Upper lobe of right lung (tissue), 1 donor: ENCODE measurements at regions not wholly inside any gene's neighbourhood (a gene's known extent, or its start where the extent isn't known, plus 50 kb on each side); places are given as distances from the start of the nearest gene placed in this dataset.

Experiments
- ATAC-seq: fragments of 200-7000 bp; cut with Tn5 transposase; one replicate; pipeline ENCODE4 v1.9.1; 2020; ENCODE audit warnings: mild to moderate bottlenecking, moderate library complexity
- DNase-seq: peaks from one replicate; pipeline ENCODE4 v3.0.0-alpha.2; 2020
- H3K27ac ChIP-seq: fragments of 200-600 bp; one replicate; pipeline ENCODE4 v1.8.0; 2022
- H3K27me3 ChIP-seq: fragments of 200-600 bp; one replicate; pipeline ENCODE4 v1.8.0; 2022; ENCODE audit warnings: mild to moderate bottlenecking
- H3K36me3 ChIP-seq: fragments of 200-600 bp; one replicate; pipeline ENCODE4 v1.8.0; 2022
- H3K4me1 ChIP-seq: fragments of 200-600 bp; one replicate; pipeline ENCODE4 v1.8.0; 2022
- H3K4me3 ChIP-seq: fragments of 200-600 bp; one replicate; pipeline ENCODE4 v1.8.0; 2022; ENCODE audit warnings: mild to moderate bottlenecking
- H3K9me3 ChIP-seq: fragments of 200-600 bp; one replicate; pipeline ENCODE4 v1.8.0; 2022
- CTCF ChIP-seq: fragments of 200-600 bp; IDR thresholded peaks from one replicate; pipeline ENCODE4 v1.8.0; 2022; ENCODE audit warnings: antibody characterized with exemption
- intact Hi-C: fragments of 100-400 bp; cut with DNase I; formaldehyde crosslinking; loops from one replicate; pipeline ENCODE4 v1.11.0; 2022
- donor health status: DM: no; HTN: yes; CAD: no; lungs with severe emphysema.

DNA sequence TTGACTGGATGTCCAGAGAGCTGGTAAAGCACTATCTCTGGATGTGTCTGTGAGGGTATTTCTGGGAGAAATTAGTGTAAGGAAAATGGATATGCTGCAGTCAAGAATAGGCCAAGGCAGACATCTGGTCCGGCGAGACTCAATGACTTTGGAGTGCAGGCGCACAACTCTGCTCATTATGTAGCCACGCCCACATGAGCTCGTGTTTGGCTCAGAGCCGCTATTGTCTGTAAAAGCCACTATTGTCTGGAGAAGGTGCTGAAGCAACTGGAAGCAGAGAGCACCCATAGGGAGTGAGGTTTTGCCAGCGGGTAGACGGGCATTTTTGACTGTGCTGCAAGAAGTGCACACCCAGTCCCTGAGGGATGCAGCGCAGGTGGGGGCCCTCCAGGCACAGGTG is 305.0 kb upstream of the POU3F2 start:
- intact Hi-C loops = no loop called here
- DNase-seq = no peak
- H3K4me3 ChIP-seq = no peak overlapping the region
- no peaks in the 10 kb centered on the region for H3K9me3 ChIP-seq
- TF ChIP-seq CTCF = no peak
- no peaks in the 10 kb centered on the region for H3K27me3 ChIP-seq
- no peak for ATAC-seq
- H3K36me3 ChIP-seq = no peaks in the 10 kb centered on the region
- H3K4me1 ChIP-seq = no peaks in the 10 kb centered on the region
- H3K27ac ChIP-seq = no peak overlapping the region

- Histone ChIP-seq H3K4me3 (no peak overlapping the region), H3K9me3 (no peaks in the 10 kb centered on the region), H3K27me3 (no peaks in the 10 kb centered on the region), H3K4me1 (no peaks in the 10 kb centered on the region), H3K27ac (no peak overlapping the region), H3K36me3 (no peaks in the 10 kb centered on the region)
- no peak for TF ChIP-seq CTCF
- ATAC-seq (no peak), DNase-seq (no peak)
- intact Hi-C loops = no loop called here
Measured at GRCh38 chr6:98530732-98531131, 303.6 kb upstream of the POU3F2 start.

DNA sequence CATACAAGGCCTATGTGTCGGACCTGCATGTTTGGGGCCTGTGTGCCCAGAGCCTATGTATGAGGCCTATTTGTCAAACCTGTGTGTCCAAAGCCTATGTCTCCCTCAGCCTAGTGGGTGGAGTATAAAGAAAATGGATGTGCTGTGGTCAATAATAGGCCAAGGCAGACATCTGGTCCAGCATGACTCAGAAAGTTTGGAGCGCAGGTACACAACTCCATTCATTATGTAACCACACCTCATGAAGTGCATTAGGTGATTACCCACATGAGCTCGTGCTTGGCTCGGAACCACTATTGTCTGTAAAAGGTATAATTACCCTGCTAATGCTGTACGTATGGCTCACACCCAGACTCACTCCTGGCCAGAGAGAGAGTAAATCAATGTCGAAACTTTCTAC is 302.4 kb upstream of the POU3F2 start:
- Histone ChIP-seq H3K27me3 (no peaks in the 10 kb centered on the region), H3K9me3 (no peaks in the 10 kb centered on the region), H3K27ac (no peak overlapping the region), H3K4me3 (no peak overlapping the region), H3K4me1 (no peaks in the 10 kb centered on the region), H3K36me3 (no peaks in the 10 kb centered on the region)
- intact Hi-C loops = no loop called here
- ATAC-seq = no peak
- DNase-seq = no peak
- TF ChIP-seq CTCF = no peak

GRCh38 chr6:98539741-98540140 is 294.6 kb upstream of the POU3F2 start:
- no peaks in the 10 kb centered on the region for H3K4me1 ChIP-seq

DNA sequence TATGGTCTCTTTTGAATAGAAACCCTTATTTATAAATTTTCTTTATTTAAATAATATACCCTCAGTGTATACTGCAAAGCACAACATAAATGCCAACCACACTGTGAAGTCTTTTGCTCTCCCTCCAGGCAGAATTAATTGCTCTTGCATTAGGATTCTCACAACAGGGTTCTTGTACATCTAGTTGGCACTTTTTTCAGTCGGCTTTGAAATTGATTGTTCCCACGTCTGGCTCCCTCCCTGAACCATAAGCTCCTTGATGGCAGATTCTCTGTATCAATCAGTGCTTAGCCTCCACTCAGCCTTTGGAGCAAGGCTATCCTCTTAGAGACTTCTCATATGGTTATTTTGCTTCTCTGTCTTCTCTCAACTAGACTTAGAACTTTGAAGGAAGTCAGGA is 288.0 kb upstream of the POU3F2 start:
- no peak for TF ChIP-seq CTCF
- no peak for ATAC-seq

More at GRCh38 chr6:98539741-98540140, 294.6 kb upstream of the POU3F2 start:
- ATAC-seq (no peak), DNase-seq (no peak)
- no peaks in the 10 kb centered on the region for H3K9me3 ChIP-seq
- H3K27ac ChIP-seq = no peak overlapping the region
- no peak for TF ChIP-seq CTCF
- intact Hi-C loops = no loop called here
- H3K4me3 ChIP-seq = no peak overlapping the region
- no peaks in the 10 kb centered on the region for H3K36me3 ChIP-seq
- H3K27me3 ChIP-seq = no peaks in the 10 kb centered on the region

DNA sequence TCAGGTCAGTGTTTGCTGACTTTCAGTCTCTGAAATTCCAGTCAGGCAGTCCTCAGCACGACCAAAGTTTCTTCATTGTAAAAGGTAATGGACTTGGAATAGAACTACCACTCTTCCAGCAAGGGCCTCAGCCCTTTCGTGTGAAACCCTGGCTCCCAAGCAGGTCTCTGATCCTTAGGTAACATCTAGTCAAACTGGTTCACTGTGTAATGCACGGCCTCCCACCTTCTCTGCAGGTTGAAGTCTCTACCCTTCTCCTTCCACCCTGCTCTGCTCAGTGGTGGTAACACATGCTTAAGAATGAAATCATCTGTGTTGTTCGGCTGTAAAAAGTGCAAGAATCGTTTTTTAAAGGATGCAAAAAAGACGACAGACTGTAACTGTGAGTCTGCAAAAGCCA is 287.2 kb upstream of the POU3F2 start:
- Histone ChIP-seq H3K27ac (no peak overlapping the region), H3K4me3 (no peak overlapping the region), H3K9me3 (no peaks in the 10 kb centered on the region), H3K4me1 (no peaks in the 10 kb centered on the region), H3K36me3 (no peaks in the 10 kb centered on the region), H3K27me3 (no peaks in the 10 kb centered on the region)
- DNase-seq (no peak), ATAC-seq (no peak)
- intact Hi-C loops = no loop called here
- TF ChIP-seq CTCF = no peak

More for the DNA sequence above, 288.0 kb upstream of the POU3F2 start:
- Histone ChIP-seq H3K9me3 (no peaks in the 10 kb centered on the region), H3K27ac (no peak overlapping the region), H3K36me3 (no peaks in the 10 kb centered on the region), H3K4me3 (no peak overlapping the region), H3K4me1 (no peaks in the 10 kb centered on the region), H3K27me3 (no peaks in the 10 kb centered on the region)
- DNase-seq = no peak
- intact Hi-C loops = no loop called here
